ENCODE measurements at regions not wholly inside any gene's neighbourhood (a gene's known extent, or its start where the extent isn't known, plus 50 kb on each side); places are given as distances from the start of the nearest gene placed in this dataset.
A peak's percentile ranks its signal among the peaks of the same experiment; 100 is the strongest.
"Not testable (repeated sequence)": the region's sequence is repeated elsewhere in the genome, so short reads cannot be mapped to it uniquely, and the experiment has no call there.

GRCh38 chr21:14740116-14740515 is 194.0 kb upstream of the SAMSN1 start:
- no peak overlapping the region for H3K9ac ChIP-seq (ENCODE audit: low read depth, low read length, poor library complexity, severe bottlenecking)
- peaks cover 15% of the 10 kb centered on the region for H3K4me1 ChIP-seq (ENCODE audit: insufficient read depth, low read length, poor library complexity, severe bottlenecking)
- H3K4me3 ChIP-seq (ENCODE audit: low read length, poor library complexity, severe bottlenecking) = no peak overlapping the region
- no peaks in the 10 kb centered on the region for H3K9me2 ChIP-seq (replicated peaks; ENCODE audit: low read depth, low read length)
- no peak overlapping the region for H3K4me2 ChIP-seq (ENCODE audit: low read depth, low read length, poor library complexity, severe bottlenecking)
- no peaks in the 10 kb centered on the region for H4K20me1 ChIP-seq (ENCODE audit: insufficient read depth, low read length, poor library complexity, severe bottlenecking)
- H3K9me3 ChIP-seq (ENCODE audit: insufficient read depth, low read depth, low read length) = peaks cover 3% of the 10 kb centered on the region; the same call in 1 of the 2 replicates
- no peaks in the 10 kb centered on the region for H3K36me3 ChIP-seq (ENCODE audit: insufficient read depth, low read length)
- H2AFZ ChIP-seq (ENCODE audit: low read length) = no peak overlapping the region
- no peaks in the 10 kb centered on the region for H3K27me3 ChIP-seq (ENCODE audit: insufficient read depth, low read length, poor library complexity, severe bottlenecking)
- no peaks in the 10 kb centered on the region for H3F3A ChIP-seq (ENCODE audit: low read depth)
- no peaks in the 10 kb centered on the region for H3K79me2 ChIP-seq (ENCODE audit: insufficient read depth, low read length)
- TF ChIP-seq, protein P1, sequence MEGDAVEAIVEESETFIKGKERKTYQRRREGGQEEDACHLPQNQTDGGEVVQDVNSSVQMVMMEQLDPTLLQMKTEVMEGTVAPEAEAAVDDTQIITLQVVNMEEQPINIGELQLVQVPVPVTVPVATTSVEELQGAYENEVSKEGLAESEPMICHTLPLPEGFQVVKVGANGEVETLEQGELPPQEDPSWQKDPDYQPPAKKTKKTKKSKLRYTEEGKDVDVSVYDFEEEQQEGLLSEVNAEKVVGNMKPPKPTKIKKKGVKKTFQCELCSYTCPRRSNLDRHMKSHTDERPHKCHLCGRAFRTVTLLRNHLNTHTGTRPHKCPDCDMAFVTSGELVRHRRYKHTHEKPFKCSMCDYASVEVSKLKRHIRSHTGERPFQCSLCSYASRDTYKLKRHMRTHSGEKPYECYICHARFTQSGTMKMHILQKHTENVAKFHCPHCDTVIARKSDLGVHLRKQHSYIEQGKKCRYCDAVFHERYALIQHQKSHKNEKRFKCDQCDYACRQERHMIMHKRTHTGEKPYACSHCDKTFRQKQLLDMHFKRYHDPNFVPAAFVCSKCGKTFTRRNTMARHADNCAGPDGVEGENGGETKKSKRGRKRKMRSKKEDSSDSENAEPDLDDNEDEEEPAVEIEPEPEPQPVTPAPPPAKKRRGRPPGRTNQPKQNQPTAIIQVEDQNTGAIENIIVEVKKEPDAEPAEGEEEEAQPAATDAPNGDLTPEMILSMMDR (conservative IDR thresholded peaks at IDR 0.05; ENCODE audit: low read length) = no peak
- TF ChIP-seq EZH2phosphoT487 (IDR thresholded peaks at IDR 0.05; ENCODE audit: borderline replicate concordance) = no peak

GRCh38 chr21:14739590-14739989 is 193.5 kb upstream of the SAMSN1 start:
- no peak overlapping the region for H3K4me3 ChIP-seq (ENCODE audit: low read length, poor library complexity, severe bottlenecking)
- H3K79me2 ChIP-seq (ENCODE audit: insufficient read depth, low read length) = no peaks in the 10 kb centered on the region
- TF ChIP-seq EZH2phosphoT487 (IDR thresholded peaks at IDR 0.05; ENCODE audit: borderline replicate concordance) = no peak
- TF ChIP-seq, protein P1 (conservative IDR thresholded peaks at IDR 0.05; ENCODE audit: low read length) = no peak
- no peak overlapping the region for H3K9ac ChIP-seq (ENCODE audit: low read depth, low read length, poor library complexity, severe bottlenecking)
- no peaks in the 10 kb centered on the region for H3K9me2 ChIP-seq (replicated peaks; ENCODE audit: low read depth, low read length)
- peaks cover 15% of the 10 kb centered on the region for H3K4me1 ChIP-seq (ENCODE audit: insufficient read depth, low read length, poor library complexity, severe bottlenecking)
- no peaks in the 10 kb centered on the region for H3K36me3 ChIP-seq (ENCODE audit: insufficient read depth, low read length)
- peaks cover 3% of the 10 kb centered on the region; the same call in 1 of the 2 replicates for H3K9me3 ChIP-seq (ENCODE audit: insufficient read depth, low read depth, low read length)
- no peak overlapping the region for H3K4me2 ChIP-seq (ENCODE audit: low read depth, low read length, poor library complexity, severe bottlenecking)
- H3F3A ChIP-seq (ENCODE audit: low read depth) = no peaks in the 10 kb centered on the region
- no peaks in the 10 kb centered on the region for H4K20me1 ChIP-seq (ENCODE audit: insufficient read depth, low read length, poor library complexity, severe bottlenecking)
- no peak overlapping the region for H2AFZ ChIP-seq (ENCODE audit: low read length)
- no peaks in the 10 kb centered on the region for H3K27me3 ChIP-seq (ENCODE audit: insufficient read depth, low read length, poor library complexity, severe bottlenecking)

DNA sequence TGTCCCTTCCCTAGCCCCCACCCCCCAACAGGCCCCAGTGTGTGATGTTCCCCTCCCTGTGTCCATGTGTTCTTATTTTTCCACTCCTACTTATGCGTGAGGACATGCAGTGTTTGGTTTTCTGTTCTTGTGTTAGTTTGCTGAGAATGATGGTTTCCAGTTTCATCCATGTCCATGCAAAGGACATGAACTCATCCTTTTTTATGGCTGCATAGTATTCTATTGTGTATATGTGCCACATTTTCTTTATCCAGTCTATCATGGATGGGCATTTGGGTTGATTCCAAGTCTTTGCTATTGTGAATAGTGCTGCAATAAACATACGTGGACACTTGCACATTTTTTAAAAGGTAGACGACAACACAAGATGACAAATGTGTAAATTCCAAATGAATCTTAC is 192.5 kb upstream of the SAMSN1 start:
- not testable (repeated sequence) for H3K9ac ChIP-seq (ENCODE audit: low read depth, low read length, poor library complexity, severe bottlenecking); H2AFZ ChIP-seq (ENCODE audit: low read length); H3K4me3 ChIP-seq (ENCODE audit: low read length, poor library complexity, severe bottlenecking); H3K27me3 ChIP-seq (ENCODE audit: insufficient read depth, low read length, poor library complexity, severe bottlenecking); H3K36me3 ChIP-seq (ENCODE audit: insufficient read depth, low read length); H3K4me2 ChIP-seq (ENCODE audit: low read depth, low read length, poor library complexity, severe bottlenecking); H3F3A ChIP-seq (ENCODE audit: low read depth); H4K20me1 ChIP-seq (ENCODE audit: insufficient read depth, low read length, poor library complexity, severe bottlenecking); H3K9me3 ChIP-seq (ENCODE audit: insufficient read depth, low read depth, low read length); H3K9me2 ChIP-seq (replicated peaks; ENCODE audit: low read depth, low read length); H3K79me2 ChIP-seq (ENCODE audit: insufficient read depth, low read length)
- peaks cover 18% of the 10 kb centered on the region for H3K4me1 ChIP-seq (ENCODE audit: insufficient read depth, low read length, poor library complexity, severe bottlenecking)

- no peak overlapping the region for H3K9ac ChIP-seq (ENCODE audit: low read depth, low read length, poor library complexity, severe bottlenecking)
- H3K4me2 ChIP-seq (ENCODE audit: low read depth, low read length, poor library complexity, severe bottlenecking) = peak overlapping the region; percentile 33
- no peaks in the 10 kb centered on the region for H3F3A ChIP-seq (ENCODE audit: low read depth)
- no peak overlapping the region for H3K4me3 ChIP-seq (ENCODE audit: low read length, poor library complexity, severe bottlenecking)
- no peak for TF ChIP-seq EZH2phosphoT487 (IDR thresholded peaks at IDR 0.05; ENCODE audit: borderline replicate concordance)
- TF ChIP-seq, protein P1 (conservative IDR thresholded peaks at IDR 0.05; ENCODE audit: low read length) = peak; percentile 91
- H3K36me3 ChIP-seq (ENCODE audit: insufficient read depth, low read length) = no peaks in the 10 kb centered on the region
- no peaks in the 10 kb centered on the region for H3K79me2 ChIP-seq (ENCODE audit: insufficient read depth, low read length)
- no peaks in the 10 kb centered on the region for H3K9me2 ChIP-seq (replicated peaks; ENCODE audit: low read depth, low read length)
- H2AFZ ChIP-seq (ENCODE audit: low read length) = no peak overlapping the region
- no peaks in the 10 kb centered on the region for H3K9me3 ChIP-seq (ENCODE audit: insufficient read depth, low read depth, low read length)
- no peaks in the 10 kb centered on the region for H3K27me3 ChIP-seq (ENCODE audit: insufficient read depth, low read length, poor library complexity, severe bottlenecking)
- peaks cover 19% of the 10 kb centered on the region for H3K4me1 ChIP-seq (ENCODE audit: insufficient read depth, low read length, poor library complexity, severe bottlenecking)
- H4K20me1 ChIP-seq (ENCODE audit: insufficient read depth, low read length, poor library complexity, severe bottlenecking) = no peaks in the 10 kb centered on the region
Observed at GRCh38 chr21:14737922-14738321, 191.8 kb upstream of the SAMSN1 start.

Measured in Loucy (cell line).